Activated T-cell treated with anti-CD3 and anti-CD28 coated beads, Interleukin-2, amount 50 U/mL, for 4 hours (primary cell): ENCODE measurements at regions not wholly inside any gene's neighbourhood (a gene's known extent, or its start where the extent isn't known, plus 50 kb on each side); places are given as distances from the start of the nearest gene placed in this dataset.
"Not testable (repeated sequence)": the region's sequence is repeated elsewhere in the genome, so short reads cannot be mapped to it uniquely, and the experiment has no call there.

Source experiments
- ATAC-seq, 2 donors: fragments of 200-7000 bp; cut with Tn5 transposase; one replicate each; pipeline ENCODE4 v1.10.0; 2021
- DNase-seq: peaks from one replicate; pipeline ENCODE4 v3.0.0-alpha.2; 2020
- H3K27me3 Mint-ChIP-seq: one replicate; pipeline ENCODE4 v1.8.0; 2021; ENCODE audit warnings: low read depth, mixed read lengths
- H3K36me3 Mint-ChIP-seq: one replicate; pipeline ENCODE4 v1.8.0; 2022; ENCODE audit warnings: mixed read lengths; ENCODE audit not compliant: insufficient read depth
- H3K4me1 Mint-ChIP-seq: one replicate; pipeline ENCODE4 v1.8.0; 2021; ENCODE audit warnings: low read depth, mixed read lengths
- H3K4me3 Mint-ChIP-seq: one replicate; pipeline ENCODE4 v1.8.0; 2021; ENCODE audit warnings: mild to moderate bottlenecking, moderate library complexity, mixed read lengths
- H3K9me3 Mint-ChIP-seq: one replicate; pipeline ENCODE4 v1.8.0; 2021; ENCODE audit warnings: mixed read lengths

GRCh38 chr4:19566041-19566440 lies 685.7 kb upstream of the SLIT2 start:
- H3K4me1 Mint-ChIP-seq = no peaks in the 10 kb centered on the region
- ATAC-seq (no peak), DNase-seq (no peak)
- no peak overlapping the region for H3K4me3 Mint-ChIP-seq
- peaks cover 12% of the 10 kb centered on the region for H3K9me3 Mint-ChIP-seq
- H3K27me3 Mint-ChIP-seq = no peaks in the 10 kb centered on the region
- H3K36me3 Mint-ChIP-seq = no peaks in the 10 kb centered on the region

GRCh38 chr4:19562456-19562855 lies 689.2 kb upstream of the SLIT2 start:
- Mint-ChIP-seq H3K4me1 (no peaks in the 10 kb centered on the region), H3K9me3 (peaks cover 12% of the 10 kb centered on the region), H3K27me3 (no peaks in the 10 kb centered on the region), H3K4me3 (no peak overlapping the region), H3K36me3 (no peaks in the 10 kb centered on the region)
- ATAC-seq (no peak), DNase-seq (no peak)

- no peak for DNase-seq
- no peak for ATAC-seq
- H3K27me3 Mint-ChIP-seq = no peaks in the 10 kb centered on the region
- no peaks in the 10 kb centered on the region for H3K4me1 Mint-ChIP-seq
- H3K9me3 Mint-ChIP-seq = peaks cover 16% of the 10 kb centered on the region
- H3K4me3 Mint-ChIP-seq = no peak overlapping the region
- H3K36me3 Mint-ChIP-seq = no peaks in the 10 kb centered on the region
These were observed 694.5 kb upstream of the SLIT2 start for GRCh38 chr4:19557161-19557560.

- H3K4me1 Mint-ChIP-seq, H3K4me3 Mint-ChIP-seq, ATAC-seq, H3K27me3 Mint-ChIP-seq, H3K36me3 Mint-ChIP-seq, DNase-seq: not testable (repeated sequence)
- H3K9me3 Mint-ChIP-seq = peaks cover 12% of the 10 kb centered on the region
These were observed 695.4 kb upstream of the SLIT2 start for GRCh38 chr4:19556276-19556675.

GRCh38 chr4:19547463-19547862 lies 704.2 kb upstream of the SLIT2 start:
- Mint-ChIP-seq H3K27me3 (no peaks in the 10 kb centered on the region), H3K4me3 (no peak overlapping the region), H3K36me3 (no peaks in the 10 kb centered on the region), H3K4me1 (no peaks in the 10 kb centered on the region), H3K9me3 (peaks cover 7% of the 10 kb centered on the region)
- ATAC-seq = no peak
- no peak for DNase-seq

- no peak for ATAC-seq
- H3K4me1 Mint-ChIP-seq = no peaks in the 10 kb centered on the region
- H3K27me3 Mint-ChIP-seq = no peaks in the 10 kb centered on the region
- H3K36me3 Mint-ChIP-seq = no peaks in the 10 kb centered on the region
- H3K9me3 Mint-ChIP-seq = peaks cover 4% of the 10 kb centered on the region
- no peak overlapping the region for H3K4me3 Mint-ChIP-seq
- DNase-seq = no peak
These were observed 707.1 kb upstream of the SLIT2 start for GRCh38 chr4:19544446-19545125.

GRCh38 chr4:19540859-19541540 lies 710.7 kb upstream of the SLIT2 start:
- no peaks in the 10 kb centered on the region for H3K36me3 Mint-ChIP-seq
- no peaks in the 10 kb centered on the region for H3K4me1 Mint-ChIP-seq

GRCh38 chr4:19539201-19539600 lies 712.5 kb upstream of the SLIT2 start:
- DNase-seq (no peak), ATAC-seq (no peak)
- Mint-ChIP-seq H3K27me3 (no peaks in the 10 kb centered on the region), H3K36me3 (no peaks in the 10 kb centered on the region), H3K4me1 (no peaks in the 10 kb centered on the region), H3K9me3 (peaks cover 8% of the 10 kb centered on the region), H3K4me3 (no peak overlapping the region)

More at GRCh38 chr4:19540859-19541540, 710.7 kb upstream of the SLIT2 start:
- Mint-ChIP-seq H3K9me3 (peaks cover 8% of the 10 kb centered on the region), H3K4me3 (no peak overlapping the region), H3K27me3 (no peaks in the 10 kb centered on the region)
- ATAC-seq = no peak
- no peak for DNase-seq

- Mint-ChIP-seq H3K27me3 (no peaks in the 10 kb centered on the region), H3K4me3 (no peak overlapping the region), H3K4me1 (no peaks in the 10 kb centered on the region), H3K36me3 (no peaks in the 10 kb centered on the region), H3K9me3 (peaks cover 9% of the 10 kb centered on the region)
- DNase-seq = no peak
- no peak for ATAC-seq
These were observed 717.5 kb upstream of the SLIT2 start for GRCh38 chr4:19534159-19534558.

GRCh38 chr4:19531906-19532848 lies 719.5 kb upstream of the SLIT2 start:
- Mint-ChIP-seq H3K4me1 (no peaks in the 10 kb centered on the region), H3K4me3 (no peak overlapping the region), H3K36me3 (no peaks in the 10 kb centered on the region), H3K27me3 (no peaks in the 10 kb centered on the region), H3K9me3 (peaks cover 13% of the 10 kb centered on the region)
- ATAC-seq (no peak), DNase-seq (no peak)

GRCh38 chr4:19523964-19524363 lies 727.7 kb upstream of the SLIT2 start:
- ATAC-seq (no peak), DNase-seq (no peak)
- no peaks in the 10 kb centered on the region for H3K36me3 Mint-ChIP-seq
- peaks cover 17% of the 10 kb centered on the region for H3K9me3 Mint-ChIP-seq
- H3K4me3 Mint-ChIP-seq = no peak overlapping the region
- H3K4me1 Mint-ChIP-seq = no peaks in the 10 kb centered on the region
- H3K27me3 Mint-ChIP-seq = no peaks in the 10 kb centered on the region

GRCh38 chr4:19522966-19523365 lies 728.7 kb upstream of the SLIT2 start:
- no peak for DNase-seq
- ATAC-seq = no peak
- no peaks in the 10 kb centered on the region for H3K4me1 Mint-ChIP-seq
- no peak overlapping the region for H3K4me3 Mint-ChIP-seq
- no peaks in the 10 kb centered on the region for H3K27me3 Mint-ChIP-seq
- H3K36me3 Mint-ChIP-seq = no peaks in the 10 kb centered on the region
- H3K9me3 Mint-ChIP-seq = peaks cover 15% of the 10 kb centered on the region

- H3K27me3 Mint-ChIP-seq = no peaks in the 10 kb centered on the region
- no peak for ATAC-seq
- H3K9me3 Mint-ChIP-seq = peaks cover 18% of the 10 kb centered on the region
- H3K4me3 Mint-ChIP-seq = no peak overlapping the region
- H3K36me3 Mint-ChIP-seq = no peaks in the 10 kb centered on the region
- no peaks in the 10 kb centered on the region for H3K4me1 Mint-ChIP-seq
- DNase-seq = no peak
These were observed 730.7 kb upstream of the SLIT2 start for GRCh38 chr4:19520939-19521520.
